ENCODE measurements at regions not wholly inside any gene's neighbourhood (a gene's known extent, or its start where the extent isn't known, plus 50 kb on each side); places are given as distances from the start of the nearest gene placed in this dataset.
A peak's percentile ranks its signal among the peaks of the same experiment; 100 is the strongest.
"Not testable (repeated sequence)": the region's sequence is repeated elsewhere in the genome, so short reads cannot be mapped to it uniquely, and the experiment has no call there.

DNA sequence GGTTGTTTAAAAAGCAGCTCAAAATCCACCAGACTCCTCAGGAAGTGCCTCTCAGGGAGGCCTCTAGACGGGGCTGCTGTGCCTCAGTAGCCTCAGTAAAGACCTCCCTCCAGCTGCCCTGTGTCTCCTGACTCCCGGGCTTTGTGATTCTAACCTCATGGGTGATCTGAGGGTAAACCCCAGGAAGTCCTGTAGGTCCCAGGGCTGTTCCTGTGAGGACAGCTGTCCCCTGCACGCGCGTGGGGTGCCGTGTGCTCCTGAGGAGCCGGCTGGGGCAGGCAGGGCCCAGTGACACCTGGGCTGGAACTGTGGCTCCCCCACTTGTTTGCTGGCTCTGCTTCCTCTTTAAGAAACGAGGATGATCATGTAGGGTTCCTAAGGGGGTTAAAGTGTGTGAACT lies 359.9 kb downstream of the BCL2L11 start:
- H3K4me3 Mint-ChIP-seq; H3K27me3 Mint-ChIP-seq (ENCODE audit: low read depth); POLR2A ChIA-PET; H3K27ac Mint-ChIP-seq; CTCF ChIA-PET; ATAC-seq; H3K36me3 Mint-ChIP-seq (ENCODE audit: low read depth); H3K9me3 Mint-ChIP-seq (ENCODE audit: insufficient read depth); DNase-seq: not testable (repeated sequence)
- peaks cover 25% of the 10 kb centered on the region for H3K4me1 Mint-ChIP-seq (ENCODE audit: low read depth)

DNA sequence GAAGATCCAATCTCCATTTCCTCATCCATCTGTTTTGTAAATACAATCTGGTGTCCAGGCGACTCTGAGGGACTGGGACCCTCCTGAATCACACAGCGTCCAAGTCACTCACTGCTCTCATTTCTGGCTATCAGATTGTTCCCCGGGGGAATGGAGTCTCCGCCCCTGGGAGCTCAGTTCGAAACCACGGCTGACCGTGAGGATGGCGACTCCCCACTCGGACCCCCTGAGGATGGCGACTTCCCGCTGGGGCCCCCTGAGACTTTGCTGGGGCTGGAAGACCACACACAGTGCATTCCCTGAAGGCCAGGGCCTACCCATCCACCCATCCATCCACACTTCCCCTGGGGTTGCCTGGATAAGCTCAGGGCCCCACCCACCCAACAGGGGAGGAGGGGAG lies 360.5 kb downstream of the BCL2L11 start:
- H3K9me3 Mint-ChIP-seq (ENCODE audit: insufficient read depth); H3K27ac Mint-ChIP-seq; H3K27me3 Mint-ChIP-seq (ENCODE audit: low read depth); POLR2A ChIA-PET; H3K36me3 Mint-ChIP-seq (ENCODE audit: low read depth); DNase-seq; ATAC-seq; CTCF ChIA-PET; H3K4me3 Mint-ChIP-seq: not testable (repeated sequence)
- peaks cover 28% of the 10 kb centered on the region for H3K4me1 Mint-ChIP-seq (ENCODE audit: low read depth)

DNA sequence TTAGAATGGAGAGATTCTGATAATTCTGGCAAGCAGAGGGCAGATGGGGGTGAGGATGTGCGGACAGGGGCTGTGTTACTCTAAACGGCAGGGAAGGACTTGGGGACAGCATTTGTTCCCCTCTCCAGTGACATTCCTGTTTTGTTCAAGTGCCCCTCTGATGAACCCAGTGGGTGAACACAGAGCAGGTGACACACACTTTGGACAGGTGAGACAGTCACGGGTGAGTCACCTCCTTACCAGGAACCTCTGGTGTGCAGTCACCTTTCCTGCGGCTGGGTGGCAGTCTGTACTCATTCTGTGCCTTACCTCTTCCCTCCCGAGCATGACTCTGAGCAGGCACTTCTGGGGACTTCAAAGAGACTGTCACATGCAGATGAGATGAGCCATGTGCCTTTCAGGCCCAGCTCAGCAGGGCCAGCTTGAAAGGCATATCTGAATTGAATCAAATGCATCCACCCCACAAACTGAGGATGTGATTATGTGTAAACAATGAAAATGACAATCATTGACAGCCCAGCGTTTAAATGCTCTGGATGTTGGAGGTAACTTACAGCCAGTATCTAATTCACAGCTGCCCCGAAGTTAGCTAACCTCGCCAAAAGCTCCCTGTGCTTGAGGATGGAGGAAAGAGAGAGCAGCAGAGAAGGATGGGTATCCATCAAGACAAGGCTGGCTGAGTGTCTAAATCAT lies 362.4 kb downstream of the BCL2L11 start:
- H3K9me3 Mint-ChIP-seq (ENCODE audit: insufficient read depth); H3K27ac Mint-ChIP-seq; H3K4me3 Mint-ChIP-seq; H3K36me3 Mint-ChIP-seq (ENCODE audit: low read depth); POLR2A ChIA-PET; H3K27me3 Mint-ChIP-seq (ENCODE audit: low read depth): not testable (repeated sequence)
- CTCF ChIA-PET, result interaction anchor here (1.1 to 1.2 kb wide), 3 partner anchors 216 to 220 kb away, joined by 3 to 7 read pairs (median 3); no protein-coding TSS in a partner anchor
- peaks cover 28% of the 10 kb centered on the region for H3K4me1 Mint-ChIP-seq (ENCODE audit: low read depth)
- peak; percentile 47 for DNase-seq
- ATAC-seq, result peak; percentile 97

DNA sequence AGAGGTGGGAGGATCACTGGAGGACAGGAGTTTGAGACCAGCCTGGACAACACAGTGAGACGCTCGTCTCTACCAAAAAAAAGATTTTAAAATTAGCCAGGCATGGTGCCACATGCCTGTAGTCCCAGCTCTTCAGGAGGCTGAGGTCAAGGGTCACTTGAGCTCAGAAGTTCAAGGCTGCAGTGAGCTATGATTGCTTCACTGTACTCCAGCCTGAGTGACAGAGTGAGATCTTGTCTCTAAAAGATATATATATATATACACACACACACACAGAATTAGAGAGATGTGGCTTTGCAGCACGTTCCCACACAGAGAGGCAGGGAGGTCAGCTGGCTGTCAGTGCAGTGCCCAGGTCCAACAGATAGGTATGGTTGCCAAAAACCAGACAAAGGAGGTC lies 363.4 kb downstream of the BCL2L11 start:
- H3K36me3 Mint-ChIP-seq (ENCODE audit: low read depth); H3K4me3 Mint-ChIP-seq; H3K27ac Mint-ChIP-seq; H3K27me3 Mint-ChIP-seq (ENCODE audit: low read depth); H3K9me3 Mint-ChIP-seq (ENCODE audit: insufficient read depth); DNase-seq; CTCF ChIA-PET; ATAC-seq; POLR2A ChIA-PET: not testable (repeated sequence)
- peaks cover 27% of the 10 kb centered on the region for H3K4me1 Mint-ChIP-seq (ENCODE audit: low read depth)

DNA sequence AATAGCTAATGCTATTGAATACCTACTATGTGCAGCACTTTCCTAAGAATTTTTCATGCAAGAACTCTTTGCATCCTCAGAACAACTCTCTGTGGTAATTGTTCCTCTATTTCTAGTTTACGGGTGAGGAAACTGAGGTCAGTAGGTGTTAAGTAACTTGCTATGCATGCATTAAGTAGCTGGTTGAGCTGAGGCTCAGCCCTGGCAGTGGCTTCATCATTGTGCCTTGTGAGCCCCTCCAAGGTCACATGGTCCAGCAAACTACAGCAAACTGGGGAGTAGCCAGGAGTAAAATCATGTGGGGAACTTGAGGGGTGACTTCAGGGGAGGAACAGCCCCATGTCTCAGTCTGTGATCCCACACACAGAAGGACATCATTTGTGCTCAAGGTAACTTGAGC lies 365.2 kb downstream of the BCL2L11 start:
- H3K9me3 Mint-ChIP-seq (ENCODE audit: insufficient read depth); POLR2A ChIA-PET; ATAC-seq; H3K36me3 Mint-ChIP-seq (ENCODE audit: low read depth); H3K27me3 Mint-ChIP-seq (ENCODE audit: low read depth); H3K4me3 Mint-ChIP-seq; DNase-seq; CTCF ChIA-PET: not testable (repeated sequence)
- peaks cover 22% of the 10 kb centered on the region for H3K4me1 Mint-ChIP-seq (ENCODE audit: low read depth)
- H3K27ac Mint-ChIP-seq, result peak overlapping the region; percentile 75

DNA sequence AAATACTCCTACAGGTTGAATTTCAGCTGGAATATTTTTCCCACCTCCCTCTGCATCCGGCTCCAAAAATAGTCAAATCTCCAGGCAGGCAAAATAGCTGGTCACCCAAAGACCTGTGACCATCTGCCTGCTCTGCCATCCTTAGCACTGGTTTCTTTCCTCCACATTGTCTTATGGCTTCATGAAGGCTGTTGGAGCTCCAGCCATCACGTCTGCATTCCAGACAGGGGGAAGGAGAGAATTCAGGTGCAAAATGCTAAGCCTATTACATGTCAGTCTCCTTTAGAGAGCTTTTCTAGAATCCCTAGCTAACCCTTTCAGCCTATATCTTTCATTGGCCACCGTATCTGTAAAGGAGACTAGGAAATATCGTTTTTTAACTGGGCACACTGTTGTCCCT lies 367.7 kb downstream of the BCL2L11 start:
- DNase-seq; H3K36me3 Mint-ChIP-seq (ENCODE audit: low read depth); POLR2A ChIA-PET; H3K4me3 Mint-ChIP-seq; CTCF ChIA-PET; H3K27me3 Mint-ChIP-seq (ENCODE audit: low read depth); ATAC-seq; H3K9me3 Mint-ChIP-seq (ENCODE audit: insufficient read depth); H3K27ac Mint-ChIP-seq: not testable (repeated sequence)
- H3K4me1 Mint-ChIP-seq (ENCODE audit: low read depth), result peaks cover 22% of the 10 kb centered on the region

DNA sequence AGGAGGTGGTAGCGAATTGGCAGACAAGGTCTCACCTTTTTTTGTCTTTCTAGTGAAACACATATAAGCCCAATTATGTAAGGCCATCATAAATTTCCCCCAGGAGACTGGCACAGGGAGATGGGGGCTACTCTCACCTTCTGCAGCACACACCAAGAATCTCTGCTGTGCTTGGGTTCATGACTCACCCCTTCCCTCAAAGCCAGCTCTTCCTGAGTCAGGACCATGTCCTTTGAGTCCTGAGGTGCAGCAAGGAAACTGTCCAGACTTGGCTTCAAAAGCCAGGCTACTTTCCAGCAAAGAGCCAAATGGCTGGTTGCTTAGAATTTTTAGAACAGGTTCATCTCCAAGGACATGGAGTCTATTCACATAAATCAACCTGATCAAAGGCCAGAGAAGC lies 368.7 kb downstream of the BCL2L11 start:
- ATAC-seq; H3K36me3 Mint-ChIP-seq (ENCODE audit: low read depth); H3K4me3 Mint-ChIP-seq; H3K9me3 Mint-ChIP-seq (ENCODE audit: insufficient read depth); POLR2A ChIA-PET; H3K27me3 Mint-ChIP-seq (ENCODE audit: low read depth); H3K27ac Mint-ChIP-seq; CTCF ChIA-PET; DNase-seq: not testable (repeated sequence)
- peaks cover 20% of the 10 kb centered on the region for H3K4me1 Mint-ChIP-seq (ENCODE audit: low read depth)

DNA sequence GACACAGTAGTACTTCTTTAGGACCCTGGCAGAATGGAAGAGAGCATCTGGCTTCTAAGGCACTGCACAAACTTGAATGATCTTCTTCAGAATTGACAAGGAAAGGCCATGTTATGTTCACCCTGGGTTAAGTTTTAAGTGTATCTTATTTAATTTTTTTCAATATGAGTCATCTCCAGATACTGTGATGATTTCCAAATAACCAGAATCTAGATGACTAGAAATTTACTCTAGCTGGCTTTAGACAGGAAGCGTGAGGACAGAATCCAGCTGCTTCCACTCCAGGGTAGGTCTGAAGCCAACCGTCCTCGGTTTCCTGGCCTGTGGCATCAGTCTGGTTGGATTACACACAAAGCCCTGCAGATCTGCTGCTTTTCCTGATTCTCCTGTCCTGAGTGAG lies 370.5 kb downstream of the BCL2L11 start:
- not testable (repeated sequence) for H3K36me3 Mint-ChIP-seq (ENCODE audit: low read depth)

DNA sequence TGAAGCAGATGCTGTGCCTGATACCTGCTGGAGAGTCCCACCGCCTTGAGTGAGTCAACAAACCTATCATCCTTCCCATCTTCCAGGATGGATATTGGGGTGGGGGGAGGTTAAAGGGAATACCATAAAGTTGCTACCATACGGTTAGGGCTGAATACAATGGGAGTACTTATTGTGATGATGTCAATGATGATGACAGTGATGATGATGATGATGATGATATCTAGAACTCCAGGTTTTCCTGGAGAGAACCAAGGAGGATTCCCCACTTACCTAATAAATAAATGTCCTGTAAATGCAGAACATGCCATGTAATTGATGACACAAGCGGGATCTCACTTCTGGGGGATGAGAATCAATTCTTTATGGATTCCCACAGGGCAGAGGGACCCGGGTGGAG lies 370.9 kb downstream of the BCL2L11 start:
- H3K9me3 Mint-ChIP-seq (ENCODE audit: insufficient read depth); DNase-seq; CTCF ChIA-PET; ATAC-seq; POLR2A ChIA-PET; H3K27me3 Mint-ChIP-seq (ENCODE audit: low read depth); H3K36me3 Mint-ChIP-seq (ENCODE audit: low read depth): not testable (repeated sequence)
- peak overlapping the region; percentile 50 for H3K4me3 Mint-ChIP-seq
- peak overlapping the region; percentile 49 for H3K27ac Mint-ChIP-seq
- H3K4me1 Mint-ChIP-seq (ENCODE audit: low read depth), result peaks cover 22% of the 10 kb centered on the region

More for the DNA sequence above, 370.5 kb downstream of the BCL2L11 start:
- DNase-seq; H3K27me3 Mint-ChIP-seq (ENCODE audit: low read depth); POLR2A ChIA-PET; CTCF ChIA-PET; H3K9me3 Mint-ChIP-seq (ENCODE audit: insufficient read depth): not testable (repeated sequence)
- H3K27ac Mint-ChIP-seq, result peak overlapping the region; percentile 49
- H3K4me1 Mint-ChIP-seq (ENCODE audit: low read depth), result peaks cover 20% of the 10 kb centered on the region
- peak; percentile 6 for ATAC-seq
- H3K4me3 Mint-ChIP-seq, result peak overlapping the region; percentile 50

DNA sequence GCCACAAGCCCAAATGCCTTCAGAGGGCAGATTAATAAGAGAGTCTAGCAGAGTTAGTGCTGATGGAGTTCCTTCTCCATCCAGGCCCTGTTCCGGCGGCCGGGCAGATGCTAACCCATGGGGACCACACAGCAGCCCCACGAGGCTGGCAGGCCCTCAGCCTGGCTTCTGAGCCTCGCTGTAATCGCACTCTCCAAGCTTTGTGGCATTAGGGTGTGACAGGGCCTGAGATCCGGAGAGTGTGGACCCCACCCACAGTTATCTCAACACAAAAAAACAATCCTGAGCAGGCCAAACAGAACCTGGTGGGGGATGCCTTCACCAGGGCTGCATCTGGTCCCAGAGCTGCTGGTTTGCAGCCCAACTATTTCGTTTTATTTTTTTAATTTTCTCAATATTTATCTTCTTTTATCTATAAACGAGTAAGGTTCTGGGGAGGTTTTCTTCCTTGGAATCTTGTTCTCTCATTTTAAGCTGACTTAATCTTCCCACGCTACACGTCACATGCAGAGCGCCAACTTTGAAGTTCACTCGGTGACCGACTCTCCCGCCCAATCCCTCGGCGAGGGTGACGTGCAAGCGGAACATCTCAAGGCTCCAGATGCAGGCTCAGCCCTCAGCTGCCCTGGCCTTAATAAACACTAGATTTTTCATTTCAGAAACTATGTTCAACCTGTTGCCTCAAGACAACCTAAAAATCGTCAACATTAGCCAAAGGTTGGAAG lies 372.4 kb downstream of the BCL2L11 start:
- POLR2A ChIA-PET; DNase-seq; H3K27me3 Mint-ChIP-seq (ENCODE audit: low read depth); H3K36me3 Mint-ChIP-seq (ENCODE audit: low read depth); H3K9me3 Mint-ChIP-seq (ENCODE audit: insufficient read depth); CTCF ChIA-PET: not testable (repeated sequence)
- ATAC-seq, result peak; percentile 3
- peaks cover 29% of the 10 kb centered on the region for H3K4me1 Mint-ChIP-seq (ENCODE audit: low read depth)
- peak overlapping the region; percentile 80 for H3K27ac Mint-ChIP-seq
- H3K4me3 Mint-ChIP-seq, result peak overlapping the region; percentile 77

DNA sequence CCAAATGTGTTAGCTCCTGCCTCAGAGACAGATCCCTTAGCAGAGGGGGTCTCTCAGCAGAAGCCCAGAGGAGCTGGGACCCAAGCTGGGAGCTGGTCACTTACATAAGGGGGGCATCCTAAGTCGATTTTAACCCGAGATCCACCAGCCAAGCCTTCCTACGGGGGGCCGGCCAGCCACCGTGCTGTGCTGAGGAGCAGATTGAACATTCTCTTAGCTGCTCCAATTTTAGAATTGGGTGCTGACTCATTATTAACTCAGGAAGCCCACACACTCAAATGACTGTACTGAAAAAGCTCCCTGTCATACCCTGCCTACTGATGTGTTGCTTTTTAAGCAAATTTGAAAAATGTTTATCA lies 373.0 kb downstream of the BCL2L11 start:
- H3K9me3 Mint-ChIP-seq (ENCODE audit: insufficient read depth); H3K27me3 Mint-ChIP-seq (ENCODE audit: low read depth); CTCF ChIA-PET; H3K36me3 Mint-ChIP-seq (ENCODE audit: low read depth); POLR2A ChIA-PET; DNase-seq: not testable (repeated sequence)
- H3K27ac Mint-ChIP-seq, result peak overlapping the region; percentile 80
- peak; percentile 44 for ATAC-seq
- H3K4me1 Mint-ChIP-seq (ENCODE audit: low read depth), result peaks cover 27% of the 10 kb centered on the region
- peak overlapping the region; percentile 77 for H3K4me3 Mint-ChIP-seq

DNA sequence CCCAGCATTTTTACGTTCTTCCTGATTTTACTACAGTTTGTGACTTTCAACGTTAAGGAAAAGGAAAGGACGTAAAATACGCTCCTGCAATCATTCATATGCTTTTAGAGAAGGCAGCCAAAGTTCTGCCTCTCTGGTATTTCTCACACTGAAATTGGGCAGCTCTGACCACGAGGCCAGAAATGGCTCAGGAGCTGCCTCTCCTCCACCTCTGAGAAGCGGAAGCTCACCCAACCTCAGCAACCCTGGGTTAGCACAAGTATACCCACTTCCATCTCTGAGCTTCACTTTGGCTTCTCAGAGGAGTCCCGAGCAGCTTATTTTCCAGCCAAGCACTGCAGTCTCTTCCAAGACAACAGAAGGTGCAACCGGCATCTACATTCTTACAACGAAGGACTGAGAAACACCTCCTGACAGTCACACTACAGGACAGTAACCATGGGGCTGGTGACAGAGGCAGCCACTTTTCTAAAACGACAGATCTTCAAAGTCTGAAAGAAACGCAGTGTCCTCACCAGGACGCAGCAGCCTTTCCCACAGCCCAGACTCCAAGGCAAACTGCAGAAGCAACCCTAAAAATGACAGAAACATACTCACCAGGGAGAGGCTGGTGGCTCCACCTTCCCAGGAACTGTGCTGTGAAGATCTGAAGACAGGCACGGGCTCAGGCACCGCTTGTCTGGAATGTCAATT lies 373.7 kb downstream of the BCL2L11 start:
- peak; percentile 70 for ATAC-seq
- H3K36me3 Mint-ChIP-seq (ENCODE audit: low read depth); H3K9me3 Mint-ChIP-seq (ENCODE audit: insufficient read depth); H3K27me3 Mint-ChIP-seq (ENCODE audit: low read depth); CTCF ChIA-PET; POLR2A ChIA-PET: not testable (repeated sequence)
- peak; percentile 62 for DNase-seq
- Mint-ChIP-seq H3K4me3 (peak overlapping the region; percentile 68), H3K4me1 (ENCODE audit: low read depth) (peaks cover 27% of the 10 kb centered on the region), H3K27ac (peak overlapping the region; percentile 39)

Measured in activated CD8-positive, alpha-beta T cell treated with anti-CD3 and anti-CD28 coated beads, Interleukin-2, amount 10 ng/mL, durations not matched to agents 7 days and 5 days (primary cell).